GM21447 (cell line): ENCODE measurements at regions not wholly inside any gene's neighbourhood (a gene's known extent, or its start where the extent isn't known, plus 50 kb on each side); places are given as distances from the start of the nearest gene placed in this dataset.

Experiments used
- ATAC-seq: cut with Tn5 transposase; IDR thresholded peaks from one replicate; pipeline ENCODE4 v1.9.1; 2021; ENCODE audit not compliant: unreplicated experiment

DNA sequence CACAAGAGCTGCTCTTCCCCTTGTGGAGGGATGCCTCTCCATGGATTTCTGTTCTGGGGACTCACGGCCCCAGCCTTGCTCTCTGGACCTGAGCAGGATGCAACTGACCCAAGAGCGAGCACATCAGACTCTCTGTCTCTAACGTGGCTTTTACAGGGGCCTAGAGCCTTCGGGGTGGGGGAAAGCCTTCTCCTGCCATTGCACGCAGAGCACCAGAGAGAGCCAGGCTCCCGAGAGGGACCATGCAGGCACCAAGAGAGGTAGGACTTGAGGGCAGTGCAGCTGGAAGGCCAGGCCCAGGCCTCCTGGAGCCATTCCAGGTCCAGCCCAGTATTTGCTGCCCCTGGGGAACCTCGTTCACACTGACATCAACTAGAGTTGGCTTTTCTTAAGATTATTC is 475.6 kb upstream of the MYT1L start:
- ATAC-seq, result no peak

- ATAC-seq, result no peak
Observed at GRCh38 chr2:2805263-2805662, 474.2 kb upstream of the MYT1L start.

DNA sequence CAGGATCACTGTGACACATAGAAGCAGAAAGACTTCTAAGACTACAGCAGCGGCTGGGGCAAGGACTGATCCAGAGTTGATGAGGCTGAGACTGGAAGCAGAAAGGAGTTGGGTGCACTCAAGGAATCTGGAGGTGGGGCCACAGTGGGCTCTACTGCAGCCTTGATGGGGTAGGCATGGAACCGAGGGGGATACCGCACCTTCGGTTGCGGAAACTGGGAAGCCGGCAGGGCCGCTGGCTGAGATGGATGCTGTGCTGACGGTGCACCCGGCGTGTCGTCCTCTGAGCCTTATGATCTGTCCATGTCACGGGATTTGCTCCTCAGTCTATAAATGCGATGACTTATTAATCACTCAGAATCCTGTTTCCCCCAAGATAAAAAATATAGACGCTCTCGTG is 473.5 kb upstream of the MYT1L start:
- no peak for ATAC-seq

- ATAC-seq, result no peak
Observed at GRCh38 chr2:2801458-2801857, 470.4 kb upstream of the MYT1L start.

DNA sequence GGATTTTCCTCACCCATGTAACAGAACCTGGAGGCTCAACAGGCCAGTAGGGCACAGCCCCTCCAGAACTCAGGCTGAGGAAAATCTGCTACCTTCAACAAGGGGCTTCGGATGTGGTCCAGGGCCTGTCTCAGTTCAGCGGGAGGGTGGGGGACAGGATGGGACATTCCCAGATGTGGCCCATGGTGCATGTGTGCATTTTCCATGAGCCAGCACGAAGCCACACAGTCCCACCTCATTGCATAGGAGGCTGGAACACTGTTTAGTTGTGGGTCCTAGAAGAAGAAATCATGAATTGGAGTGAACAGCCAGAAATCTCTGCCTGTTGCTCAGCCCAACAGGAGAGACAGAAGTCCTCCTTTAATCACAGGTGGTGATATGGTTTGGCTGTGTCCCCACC is 469.6 kb upstream of the MYT1L start:
- ATAC-seq, result no peak

DNA sequence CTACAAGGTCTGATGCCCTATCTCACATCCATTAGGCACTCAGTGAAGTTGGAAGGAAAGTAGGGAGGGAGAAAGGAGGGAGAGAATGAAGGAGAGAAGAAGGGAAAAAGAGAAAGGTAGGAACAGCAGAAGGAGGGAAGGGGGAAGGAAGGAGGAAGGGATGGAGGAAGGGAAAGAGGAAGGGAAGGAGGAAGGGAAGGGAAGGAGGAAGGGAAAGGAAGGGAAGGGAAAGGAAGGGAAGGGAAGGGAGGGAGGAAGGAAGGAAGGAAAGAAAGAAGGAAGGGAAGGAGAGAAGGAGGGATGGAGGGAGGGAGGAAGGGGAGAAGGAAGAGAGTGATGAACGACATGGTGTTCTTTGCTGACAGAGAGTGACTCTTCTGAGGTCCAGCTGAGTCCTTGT is 468.9 kb upstream of the MYT1L start:
- no peak for ATAC-seq

- no peak for ATAC-seq
Observed at GRCh38 chr2:2799151-2799697, 468.1 kb upstream of the MYT1L start.

DNA sequence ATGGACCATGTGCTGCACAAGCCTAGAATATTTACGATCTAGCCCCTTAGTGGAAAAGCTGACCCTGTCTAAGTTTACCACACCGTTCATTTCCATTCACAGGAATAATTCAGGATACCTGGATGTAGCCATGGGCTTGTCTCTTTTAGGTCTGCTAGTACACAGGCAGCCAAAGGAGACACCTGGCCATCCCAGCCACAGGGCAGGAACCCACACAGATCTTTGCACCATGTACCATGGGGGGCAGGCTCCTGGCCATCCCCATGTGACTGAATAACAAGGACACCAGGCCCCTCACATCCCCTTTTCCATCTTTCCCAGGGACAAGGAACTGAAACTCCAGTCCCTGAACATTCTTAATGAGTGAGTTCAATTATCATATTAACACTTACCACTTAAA is 467.3 kb upstream of the MYT1L start:
- no peak for ATAC-seq

- ATAC-seq, result no peak
Observed at GRCh38 chr2:2797797-2798196, 466.7 kb upstream of the MYT1L start.

DNA sequence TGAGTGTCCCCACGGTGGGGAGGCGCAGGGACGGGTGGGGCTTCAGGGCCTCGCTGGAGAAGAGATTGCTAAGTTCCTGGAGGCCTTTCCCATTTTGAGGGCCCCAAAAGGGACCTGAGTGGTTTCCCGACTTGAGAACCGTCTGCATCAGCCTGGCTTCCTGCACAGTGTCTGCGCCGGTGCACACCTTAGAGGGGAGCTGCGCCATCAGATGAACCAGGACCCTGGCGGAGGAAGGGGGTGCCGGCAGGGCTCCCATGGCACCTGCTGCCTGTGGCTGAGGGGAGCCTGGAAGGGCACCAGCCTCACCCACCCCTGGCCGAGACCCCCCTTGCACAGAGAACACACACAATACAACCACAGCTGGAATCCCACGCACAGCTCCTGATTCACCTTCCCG is 465.1 kb upstream of the MYT1L start:
- no peak for ATAC-seq

DNA sequence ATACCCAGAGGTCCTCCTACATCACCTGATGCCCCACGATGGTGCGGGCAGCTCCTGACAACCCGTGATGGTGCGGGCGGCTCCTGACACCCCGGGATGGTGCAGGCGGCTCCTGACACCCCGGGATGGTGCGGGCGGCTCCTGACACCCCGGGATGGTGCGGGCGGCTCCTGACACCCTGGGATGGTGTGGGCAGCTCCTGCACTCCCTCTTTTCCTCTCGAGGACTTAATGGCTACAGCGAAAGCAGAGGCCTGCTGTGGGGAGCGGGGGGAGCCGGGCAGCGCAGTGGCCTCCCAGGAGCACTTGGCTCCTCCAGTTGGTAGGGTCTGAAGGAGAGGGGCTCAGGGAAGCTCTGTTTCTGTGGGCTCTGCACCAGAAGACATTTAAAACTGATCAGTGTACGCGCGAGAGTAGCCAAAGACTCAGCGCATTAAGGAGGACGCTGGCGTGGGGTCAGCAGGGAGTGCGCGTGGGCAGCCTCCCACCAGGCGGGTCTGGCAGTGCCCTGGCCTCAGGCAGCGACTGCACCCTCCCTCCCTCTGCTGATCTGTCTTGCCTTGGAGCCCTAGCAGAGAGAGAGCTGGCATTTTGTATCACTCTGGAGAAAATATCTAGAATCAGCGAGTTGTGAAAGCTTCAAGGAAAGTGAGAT is 464.5 kb upstream of the MYT1L start:
- ATAC-seq, result no peak

GRCh38 chr2:2793925-2794560 is 463.0 kb upstream of the MYT1L start:
- no peak for ATAC-seq

DNA sequence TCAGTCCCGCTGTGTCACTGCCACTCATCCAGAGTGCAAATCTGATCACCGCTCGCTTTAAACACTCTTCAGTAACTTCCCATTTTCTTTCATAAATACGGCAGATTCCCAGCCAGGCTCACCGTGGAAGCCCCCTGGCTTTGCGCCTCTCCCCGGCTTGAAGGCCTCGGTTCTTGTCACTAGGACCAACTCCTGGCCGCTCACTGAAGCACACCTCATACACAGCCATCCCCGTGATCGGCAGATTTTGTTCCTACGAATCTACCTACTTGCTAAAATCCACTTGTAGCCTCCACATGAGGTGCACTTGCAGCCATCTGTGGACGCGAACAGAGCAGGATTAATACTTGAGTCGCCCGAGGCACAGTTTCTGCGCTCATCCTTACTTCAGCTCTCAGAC is 462.4 kb upstream of the MYT1L start:
- no peak for ATAC-seq

DNA sequence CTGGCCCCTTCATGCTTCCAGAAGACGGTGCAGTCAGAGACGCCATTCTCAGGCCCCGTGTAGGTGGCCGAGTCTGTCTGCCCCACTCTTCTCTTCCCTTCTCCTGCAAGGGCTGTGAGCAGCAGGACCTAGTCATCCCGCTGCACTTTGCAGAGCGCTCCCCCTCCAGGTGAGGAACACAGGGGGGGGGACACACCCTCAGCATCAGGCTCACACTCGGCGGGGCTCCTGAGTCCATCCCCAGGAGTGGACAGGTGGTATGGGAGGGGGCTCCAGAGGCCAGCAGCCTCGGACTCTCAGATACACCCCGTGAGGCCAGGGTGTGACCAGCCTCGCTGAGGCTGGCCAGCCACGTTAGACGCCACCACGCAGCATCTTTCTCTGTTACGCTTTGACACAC is 460.5 kb upstream of the MYT1L start:
- no peak for ATAC-seq

- no peak for ATAC-seq
Observed at GRCh38 chr2:2791031-2791430, 460.0 kb upstream of the MYT1L start.

DNA sequence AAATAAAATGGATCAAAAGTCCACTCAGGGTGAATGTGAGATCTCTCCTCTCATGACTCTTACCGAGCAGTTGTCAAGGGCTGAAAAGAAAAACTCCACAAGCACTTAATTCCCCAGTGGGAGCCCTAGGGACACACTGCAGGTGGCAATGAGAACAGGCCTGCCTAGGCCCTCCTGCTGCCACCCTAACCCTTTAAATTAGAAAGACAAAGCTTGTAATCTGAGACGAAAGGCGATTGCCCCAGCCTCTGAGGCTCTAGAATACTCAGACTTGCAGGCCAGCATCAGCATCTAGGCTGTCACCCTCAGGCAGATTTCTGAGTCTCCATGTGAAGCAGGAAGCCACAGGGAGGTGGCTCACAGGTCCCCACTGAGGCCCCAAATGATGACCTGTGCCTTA is 457.0 kb upstream of the MYT1L start:
- ATAC-seq, result no peak

DNA sequence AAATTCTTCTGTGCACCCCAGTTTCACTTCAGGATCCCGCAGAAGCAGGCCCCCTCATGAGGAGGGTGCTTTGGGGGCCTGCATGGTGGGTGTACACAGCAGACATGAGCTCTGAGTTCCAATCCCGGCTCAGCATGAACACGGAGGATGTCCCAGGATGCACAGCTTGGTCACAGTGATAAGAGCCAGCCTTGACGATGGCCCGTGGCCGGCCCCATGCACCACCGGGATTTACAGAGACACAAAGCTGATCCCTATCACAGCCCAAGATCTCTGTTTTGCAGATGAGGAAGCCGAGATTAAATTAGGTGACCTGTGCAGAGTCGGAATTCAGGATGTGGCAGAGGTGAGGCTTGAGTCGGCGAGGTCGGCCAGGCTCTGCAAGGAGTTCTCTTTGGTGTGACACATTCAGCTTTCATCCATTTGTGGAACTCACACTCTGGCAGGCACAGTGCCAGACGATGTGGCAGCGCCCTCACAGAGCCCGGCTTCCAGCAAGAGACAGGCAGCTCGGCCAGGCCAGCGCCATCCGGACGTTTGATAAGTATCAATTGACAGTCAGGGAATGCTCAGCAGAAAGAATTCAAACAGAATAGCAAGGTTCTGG is 456.3 kb upstream of the MYT1L start:
- no peak for ATAC-seq

DNA sequence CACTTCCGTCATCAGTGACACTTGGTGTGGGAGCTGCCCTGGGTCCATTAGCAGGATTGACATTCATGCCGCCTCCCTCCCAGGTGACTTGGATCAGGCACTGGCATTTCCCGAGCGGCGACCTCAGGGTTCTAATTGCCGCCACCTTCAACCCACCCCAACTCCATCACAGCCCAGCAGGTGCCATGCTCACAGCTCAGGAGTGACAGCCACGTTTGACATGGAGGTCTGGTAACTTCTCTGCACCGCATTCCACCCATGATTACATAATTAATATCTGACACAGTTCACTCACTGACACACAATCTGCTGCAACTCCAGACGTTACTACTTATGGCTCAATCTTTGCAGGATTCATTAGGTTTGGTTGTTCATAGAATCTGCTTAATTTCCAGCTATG is 450.9 kb upstream of the MYT1L start:
- ATAC-seq, result no peak

- ATAC-seq, result no peak
Observed at GRCh38 chr2:2779727-2780126, 448.7 kb upstream of the MYT1L start.

GRCh38 chr2:2777876-2778275 is 446.8 kb upstream of the MYT1L start:
- ATAC-seq, result no peak

GRCh38 chr2:2777213-2777612 is 446.1 kb upstream of the MYT1L start:
- no peak for ATAC-seq

GRCh38 chr2:2775018-2775417 is 443.9 kb upstream of the MYT1L start:
- ATAC-seq, result no peak
